ENCODE measurements at regions not wholly inside any gene's neighbourhood (a gene's known extent, or its start where the extent isn't known, plus 50 kb on each side); places are given as distances from the start of the nearest gene placed in this dataset.
"Not testable (repeated sequence)": the region's sequence is repeated elsewhere in the genome, so short reads cannot be mapped to it uniquely, and the experiment has no call there.

- DNase-seq = no peak
Observed at GRCh38 chr10:17538941-17539340, 78.2 kb downstream of the HACD1 start.

- DNase-seq = no peak
Observed at GRCh38 chr10:17537281-17537680, 79.9 kb downstream of the HACD1 start.

GRCh38 chr10:17536221-17536620, 81.0 kb downstream of the HACD1 start:
- DNase-seq = no peak

GRCh38 chr10:17533731-17534130, 79.3 kb upstream of the ST8SIA6 start:
- no peak for DNase-seq

- no peak for DNase-seq
Observed at GRCh38 chr10:17528306-17528862, 74.0 kb upstream of the ST8SIA6 start.

GRCh38 chr10:17527514-17528146, 73.2 kb upstream of the ST8SIA6 start:
- DNase-seq = no peak

- not testable (repeated sequence) for DNase-seq
Observed at GRCh38 chr10:17526571-17526970, 72.2 kb upstream of the ST8SIA6 start.

GRCh38 chr10:17523917-17524316, 69.5 kb upstream of the ST8SIA6 start:
- no peak for DNase-seq

GRCh38 chr10:17523246-17523753, 68.9 kb upstream of the ST8SIA6 start:
- no peak for DNase-seq

GRCh38 chr10:17522269-17522668, 67.9 kb upstream of the ST8SIA6 start:
- not testable (repeated sequence) for DNase-seq

- no peak for DNase-seq
Observed at GRCh38 chr10:17519457-17519856, 65.1 kb upstream of the ST8SIA6 start.

- DNase-seq = no peak
Observed at GRCh38 chr10:17518338-17518737, 63.9 kb upstream of the ST8SIA6 start.

GRCh38 chr10:17516376-17516775, 62.0 kb upstream of the ST8SIA6 start:
- DNase-seq = no peak

- DNase-seq = peak in 1 of 5 donors; percentile 20
Observed at GRCh38 chr10:17512341-17513001, 58.1 kb upstream of the ST8SIA6 start.

GRCh38 chr10:17510242-17510908, 56.0 kb upstream of the ST8SIA6 start:
- peak in 1 of 5 donors; percentile 74 for DNase-seq

- DNase-seq = no peak
Observed at GRCh38 chr10:17507538-17507937, 53.1 kb upstream of the ST8SIA6 start.

GRCh38 chr10:17506856-17507471, 52.6 kb upstream of the ST8SIA6 start:
- peak in 1 of 5 donors; percentile 63 for DNase-seq

- peak in 1 of 5 donors; percentile 85 for DNase-seq
Observed at GRCh38 chr10:17506390-17506789, 52.0 kb upstream of the ST8SIA6 start.

GRCh38 chr10:17504547-17505245, 50.3 kb upstream of the ST8SIA6 start:
- no peak for DNase-seq
